ENCODE measurements at regions not wholly inside any gene's neighbourhood (a gene's known extent, or its start where the extent isn't known, plus 50 kb on each side); places are given as distances from the start of the nearest gene placed in this dataset.

- WGBS (ENCODE audit: insufficient coverage, low lambda C conversion rate): no CpG with 5 or more reads among the region's 5 CpGs
- Histone ChIP-seq H3K4me3 (ENCODE audit: low read length) (no peak overlapping the region), H3K4me1 (ENCODE audit: control insufficient read depth, insufficient read depth, low read length) (peaks cover 2% of the 10 kb centered on the region), H3K27me3 (ENCODE audit: control insufficient read depth, insufficient read depth, low read length) (no peaks in the 10 kb centered on the region), H3K27ac (ENCODE audit: low read length) (no peak overlapping the region), H3K9me3 (ENCODE audit: control insufficient read depth, low read depth, low read length) (no peaks in the 10 kb centered on the region), H3K36me3 (ENCODE audit: control insufficient read depth, insufficient read depth, low read length) (no peaks in the 10 kb centered on the region)
- no peak for DNase-seq
These were observed 67.3 kb upstream of the TNP1 start for GRCh38 chr2:216927163-216927562.

DNA sequence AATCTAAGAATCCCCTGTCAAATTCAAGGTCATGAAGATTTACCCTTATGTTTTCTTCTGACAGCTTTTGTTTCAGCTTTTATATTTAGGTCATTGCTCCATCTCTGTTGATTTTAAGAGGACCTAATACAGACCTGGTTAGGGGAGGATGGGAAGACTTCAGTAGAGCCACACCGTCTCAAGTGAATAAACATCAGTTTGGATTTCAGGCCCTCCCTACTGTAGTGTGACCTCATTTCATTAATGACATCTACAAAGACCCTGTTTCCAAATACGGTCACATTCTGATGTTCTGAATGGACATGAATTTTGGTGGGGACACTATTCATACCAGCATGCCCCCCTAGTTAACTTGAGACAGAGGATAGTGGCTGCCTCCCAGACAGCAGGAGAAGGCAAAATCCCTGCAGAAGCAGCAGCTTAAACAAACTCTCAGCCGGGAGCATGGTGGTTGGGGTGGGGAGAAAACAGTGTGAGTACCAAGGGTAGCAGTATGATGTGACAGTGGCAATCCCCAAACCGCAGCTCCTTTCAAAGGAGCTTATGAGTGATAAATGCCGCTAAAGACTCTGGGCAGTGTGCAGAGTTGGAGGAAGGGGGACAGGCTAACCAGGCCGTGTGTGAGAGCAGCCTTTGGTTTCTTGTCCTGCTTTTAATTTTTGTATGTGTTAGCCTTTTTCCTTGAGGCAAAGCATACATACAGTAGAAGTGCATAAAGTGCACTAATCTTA lies 65.9 kb upstream of the TNP1 start:
- WGBS (ENCODE audit: insufficient coverage, low lambda C conversion rate): 80% methylated on average over 1 of the region's 6 CpGs
- no peak for DNase-seq
- no peaks in the 10 kb centered on the region for H3K4me1 ChIP-seq (ENCODE audit: control insufficient read depth, insufficient read depth, low read length)

GRCh38 chr2:216925006-216925405 lies 65.1 kb upstream of the TNP1 start:
- Histone ChIP-seq H3K27me3 (ENCODE audit: control insufficient read depth, insufficient read depth, low read length) (no peaks in the 10 kb centered on the region), H3K4me3 (ENCODE audit: low read length) (no peak overlapping the region), H3K4me1 (ENCODE audit: control insufficient read depth, insufficient read depth, low read length) (no peaks in the 10 kb centered on the region), H3K27ac (ENCODE audit: low read length) (no peak overlapping the region), H3K9me3 (ENCODE audit: control insufficient read depth, low read depth, low read length) (no peaks in the 10 kb centered on the region), H3K36me3 (ENCODE audit: control insufficient read depth, insufficient read depth, low read length) (no peaks in the 10 kb centered on the region)
- 89% methylated on average over 1 of the region's 4 CpGs for WGBS (ENCODE audit: insufficient coverage, low lambda C conversion rate)
- no peak for DNase-seq

More for the DNA sequence above, 65.9 kb upstream of the TNP1 start:
- H3K9me3 ChIP-seq (ENCODE audit: control insufficient read depth, low read depth, low read length): no peaks in the 10 kb centered on the region
- no peak overlapping the region for H3K27ac ChIP-seq (ENCODE audit: low read length)
- H3K27me3 ChIP-seq (ENCODE audit: control insufficient read depth, insufficient read depth, low read length): no peaks in the 10 kb centered on the region
- no peak overlapping the region for H3K4me3 ChIP-seq (ENCODE audit: low read length)
- no peaks in the 10 kb centered on the region for H3K36me3 ChIP-seq (ENCODE audit: control insufficient read depth, insufficient read depth, low read length)

DNA sequence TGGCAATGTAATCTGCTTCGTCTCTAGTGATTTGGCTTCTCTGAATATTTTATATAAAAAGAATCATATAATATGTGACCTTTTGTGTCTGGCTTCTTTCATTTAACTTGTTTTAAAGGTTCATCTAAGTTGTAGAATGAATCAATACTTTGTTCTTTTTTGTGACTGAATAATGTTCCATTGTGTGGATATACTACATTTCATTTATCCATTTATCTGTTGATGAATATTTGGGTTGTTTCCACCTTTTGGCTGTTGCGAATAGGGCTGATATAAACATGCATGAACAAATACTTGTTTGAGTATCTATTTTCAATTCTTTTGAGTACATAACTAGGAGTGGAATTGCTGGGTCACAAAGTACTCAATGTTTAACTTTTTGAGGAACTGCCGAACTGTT lies 63.8 kb upstream of the TNP1 start:
- Histone ChIP-seq H3K27ac (ENCODE audit: low read length) (no peak overlapping the region), H3K4me1 (ENCODE audit: control insufficient read depth, insufficient read depth, low read length) (no peaks in the 10 kb centered on the region), H3K27me3 (ENCODE audit: control insufficient read depth, insufficient read depth, low read length) (no peaks in the 10 kb centered on the region), H3K9me3 (ENCODE audit: control insufficient read depth, low read depth, low read length) (no peaks in the 10 kb centered on the region), H3K4me3 (ENCODE audit: low read length) (no peak overlapping the region), H3K36me3 (ENCODE audit: control insufficient read depth, insufficient read depth, low read length) (no peaks in the 10 kb centered on the region)
- DNase-seq: no peak
- 100% methylated on average over 1 of the region's 3 CpGs for WGBS (ENCODE audit: insufficient coverage, low lambda C conversion rate)

GRCh38 chr2:216922175-216922780 lies 62.4 kb upstream of the TNP1 start:
- no peak overlapping the region for H3K27ac ChIP-seq (ENCODE audit: low read length)
- H3K4me3 ChIP-seq (ENCODE audit: low read length): no peak overlapping the region
- no peaks in the 10 kb centered on the region for H3K27me3 ChIP-seq (ENCODE audit: control insufficient read depth, insufficient read depth, low read length)
- no peaks in the 10 kb centered on the region for H3K9me3 ChIP-seq (ENCODE audit: control insufficient read depth, low read depth, low read length)
- WGBS (ENCODE audit: insufficient coverage, low lambda C conversion rate): 68% methylated on average over 3 of the region's 6 CpGs
- DNase-seq: no peak
- no peaks in the 10 kb centered on the region for H3K4me1 ChIP-seq (ENCODE audit: control insufficient read depth, insufficient read depth, low read length)
- no peaks in the 10 kb centered on the region for H3K36me3 ChIP-seq (ENCODE audit: control insufficient read depth, insufficient read depth, low read length)

DNA sequence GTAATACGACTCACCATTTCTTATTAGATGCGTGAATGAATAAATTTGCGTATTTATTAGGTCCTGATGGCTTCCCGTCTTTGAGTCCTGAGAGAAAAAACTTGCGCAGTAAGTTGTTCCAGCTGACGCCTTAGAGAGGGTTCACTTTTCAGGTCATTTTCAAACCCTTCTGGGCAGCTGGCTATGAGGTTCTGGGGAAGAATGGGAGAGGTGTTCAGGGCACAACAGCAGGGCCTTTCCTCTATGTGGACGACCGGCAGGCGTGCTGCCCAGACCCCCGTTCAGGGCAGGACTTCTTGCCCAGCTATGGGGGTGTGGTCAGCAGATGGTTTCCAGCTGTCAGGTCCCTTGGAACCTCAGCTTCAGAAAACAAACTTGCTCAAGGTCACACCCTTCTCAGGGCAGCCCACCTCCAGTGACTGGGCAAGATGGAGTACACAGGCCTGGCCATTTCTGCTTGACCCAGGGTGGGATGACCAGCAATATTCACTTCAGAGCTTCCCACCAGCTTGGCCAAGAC lies 61.1 kb upstream of the TNP1 start:
- 100% methylated on average over 2 of the region's 10 CpGs for WGBS (ENCODE audit: insufficient coverage, low lambda C conversion rate)
- Histone ChIP-seq H3K4me1 (ENCODE audit: control insufficient read depth, insufficient read depth, low read length) (no peaks in the 10 kb centered on the region), H3K9me3 (ENCODE audit: control insufficient read depth, low read depth, low read length) (no peaks in the 10 kb centered on the region), H3K36me3 (ENCODE audit: control insufficient read depth, insufficient read depth, low read length) (no peaks in the 10 kb centered on the region), H3K27ac (ENCODE audit: low read length) (no peak overlapping the region), H3K27me3 (ENCODE audit: control insufficient read depth, insufficient read depth, low read length) (no peaks in the 10 kb centered on the region), H3K4me3 (ENCODE audit: low read length) (no peak overlapping the region)
- DNase-seq: no peak

GRCh38 chr2:216920143-216920876 lies 60.4 kb upstream of the TNP1 start:
- Histone ChIP-seq H3K4me1 (ENCODE audit: control insufficient read depth, insufficient read depth, low read length) (no peaks in the 10 kb centered on the region), H3K27me3 (ENCODE audit: control insufficient read depth, insufficient read depth, low read length) (no peaks in the 10 kb centered on the region), H3K27ac (ENCODE audit: low read length) (no peak overlapping the region), H3K36me3 (ENCODE audit: control insufficient read depth, insufficient read depth, low read length) (no peaks in the 10 kb centered on the region), H3K4me3 (ENCODE audit: low read length) (no peak overlapping the region), H3K9me3 (ENCODE audit: control insufficient read depth, low read depth, low read length) (no peaks in the 10 kb centered on the region)
- no CpG with 5 or more reads among the region's 8 CpGs for WGBS (ENCODE audit: insufficient coverage, low lambda C conversion rate)
- no peak for DNase-seq

- Histone ChIP-seq H3K36me3 (ENCODE audit: control insufficient read depth, insufficient read depth, low read length) (no peaks in the 10 kb centered on the region), H3K9me3 (ENCODE audit: control insufficient read depth, low read depth, low read length) (no peaks in the 10 kb centered on the region), H3K4me3 (ENCODE audit: low read length) (no peak overlapping the region), H3K27ac (ENCODE audit: low read length) (no peak overlapping the region), H3K27me3 (ENCODE audit: control insufficient read depth, insufficient read depth, low read length) (no peaks in the 10 kb centered on the region), H3K4me1 (ENCODE audit: control insufficient read depth, insufficient read depth, low read length) (no peaks in the 10 kb centered on the region)
- no peak for DNase-seq
- 100% methylated on average over 2 of the region's 6 CpGs for WGBS (ENCODE audit: insufficient coverage, low lambda C conversion rate)
These were observed 58.3 kb upstream of the TNP1 start for GRCh38 chr2:216918088-216918680.

DNA sequence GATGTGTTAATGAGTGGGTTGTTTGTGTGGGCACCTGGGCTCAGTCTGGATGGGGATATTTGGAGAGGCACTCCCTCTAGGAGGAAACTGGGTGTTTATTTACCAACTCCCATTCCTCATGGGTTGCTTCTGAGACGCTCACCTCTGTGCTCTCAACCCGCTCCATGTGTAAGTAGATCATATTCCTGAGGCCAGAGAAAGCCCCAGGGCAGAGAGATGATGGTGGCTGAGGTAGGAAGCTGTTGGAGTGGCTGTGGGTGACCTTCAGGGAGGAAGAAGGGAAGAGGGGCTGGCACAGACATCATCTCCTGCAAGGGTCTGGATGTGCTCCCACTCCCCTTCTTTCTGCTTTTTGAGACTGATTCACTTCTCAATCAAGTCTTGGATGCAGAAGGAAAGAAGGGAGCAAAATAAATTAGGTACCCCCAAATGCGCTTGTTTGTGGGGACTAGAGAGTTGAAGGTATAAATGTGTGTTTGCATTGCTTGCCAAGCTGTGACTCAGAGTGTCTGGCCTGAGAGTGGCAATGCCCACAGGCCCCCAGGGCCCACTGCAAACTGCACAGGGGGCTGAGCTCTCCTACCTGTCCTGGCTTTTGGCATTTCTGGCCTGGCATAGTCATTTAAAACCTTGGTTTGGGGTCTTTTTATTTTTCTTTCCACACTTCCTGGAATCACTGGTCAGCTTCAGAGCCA lies 57.2 kb upstream of the TNP1 start:
- Histone ChIP-seq H3K27ac (ENCODE audit: low read length) (no peak overlapping the region), H3K4me3 (ENCODE audit: low read length) (no peak overlapping the region), H3K27me3 (ENCODE audit: control insufficient read depth, insufficient read depth, low read length) (no peaks in the 10 kb centered on the region), H3K9me3 (ENCODE audit: control insufficient read depth, low read depth, low read length) (no peaks in the 10 kb centered on the region), H3K4me1 (ENCODE audit: control insufficient read depth, insufficient read depth, low read length) (no peaks in the 10 kb centered on the region), H3K36me3 (ENCODE audit: control insufficient read depth, insufficient read depth, low read length) (no peaks in the 10 kb centered on the region)
- DNase-seq: no peak
- WGBS (ENCODE audit: insufficient coverage, low lambda C conversion rate): no CpG with 5 or more reads among the region's 3 CpGs

Measured in large intestine (tissue), 3 donors.